ENCODE measurements at regions not wholly inside any gene's neighbourhood (a gene's known extent, or its start where the extent isn't known, plus 50 kb on each side); places are given as distances from the start of the nearest gene placed in this dataset.
"Not testable (repeated sequence)": the region's sequence is repeated elsewhere in the genome, so short reads cannot be mapped to it uniquely, and the experiment has no call there.

DNA sequence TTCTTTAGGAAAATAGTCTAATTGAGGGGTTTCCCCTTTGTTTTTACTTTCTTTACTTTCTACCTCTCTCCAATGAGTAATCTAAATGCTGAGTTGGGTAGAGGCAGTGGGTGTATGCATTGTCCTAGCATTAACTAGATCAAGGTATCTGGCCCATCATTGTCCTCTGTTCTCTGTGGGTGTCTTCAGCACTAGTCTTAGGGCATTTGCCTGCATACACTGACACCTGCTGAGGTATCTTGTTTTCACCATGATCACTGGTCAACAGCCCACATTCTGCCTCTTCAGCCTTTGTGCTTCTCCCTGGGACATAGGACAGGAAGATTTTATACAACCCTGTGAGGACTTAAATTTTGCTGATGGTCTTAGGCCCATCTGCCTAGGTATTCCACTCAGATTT is 371.1 kb downstream of the RAB38 start:
- DNase-seq (ENCODE audit: low read depth) = no peak
- H3K4me3 ChIP-seq (ENCODE audit: low read length) = no peak overlapping the region
- TF ChIP-seq CTCF (IDR thresholded peaks at IDR 0.05; ENCODE audit: insufficient read depth, low read depth, low read length, missing control alignments) = no peak

DNA sequence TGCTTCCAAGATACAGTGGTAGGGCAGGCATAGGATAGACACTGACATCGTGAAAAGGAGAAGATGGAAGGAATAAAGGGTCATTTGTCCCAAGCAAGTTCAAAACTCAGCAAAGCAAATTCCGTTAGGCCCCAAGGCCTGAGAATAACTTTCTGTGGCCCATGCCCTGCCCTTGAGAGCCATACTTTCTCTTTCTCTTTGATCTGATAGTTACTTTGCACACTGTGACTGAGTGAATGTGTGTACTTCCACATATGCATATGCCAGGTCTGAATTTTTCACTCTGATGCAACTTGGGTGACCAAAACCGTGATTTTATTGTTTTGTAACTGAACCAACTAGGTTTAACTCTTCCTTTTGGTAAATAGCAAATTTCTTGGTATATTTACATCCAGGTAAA is 371.5 kb downstream of the RAB38 start:
- DNase-seq (ENCODE audit: low read depth) = no peak
- no peak for TF ChIP-seq CTCF (IDR thresholded peaks at IDR 0.05; ENCODE audit: insufficient read depth, low read depth, low read length, missing control alignments)
- H3K4me3 ChIP-seq (ENCODE audit: low read length) = no peak overlapping the region

DNA sequence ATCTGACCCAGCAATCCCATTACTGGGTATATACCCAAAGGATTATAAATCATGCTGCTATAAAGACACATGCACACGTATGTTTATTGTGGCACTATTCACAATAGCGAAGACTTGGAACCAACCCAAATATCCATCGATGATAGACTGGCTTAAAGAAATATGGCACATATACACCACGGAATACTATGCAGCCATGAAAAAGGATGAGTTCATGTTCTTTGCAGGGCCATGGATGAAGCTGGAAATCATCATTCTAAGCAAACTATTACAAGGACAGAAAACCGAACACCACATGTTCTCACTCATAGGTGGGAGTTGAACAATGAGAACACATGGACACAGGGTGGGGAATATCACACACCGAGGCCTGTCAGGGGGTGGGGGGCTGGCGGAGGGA is 390.4 kb downstream of the RAB38 start:
- DNase-seq (ENCODE audit: low read depth); H3K4me3 ChIP-seq (ENCODE audit: low read length): not testable (repeated sequence)

DNA sequence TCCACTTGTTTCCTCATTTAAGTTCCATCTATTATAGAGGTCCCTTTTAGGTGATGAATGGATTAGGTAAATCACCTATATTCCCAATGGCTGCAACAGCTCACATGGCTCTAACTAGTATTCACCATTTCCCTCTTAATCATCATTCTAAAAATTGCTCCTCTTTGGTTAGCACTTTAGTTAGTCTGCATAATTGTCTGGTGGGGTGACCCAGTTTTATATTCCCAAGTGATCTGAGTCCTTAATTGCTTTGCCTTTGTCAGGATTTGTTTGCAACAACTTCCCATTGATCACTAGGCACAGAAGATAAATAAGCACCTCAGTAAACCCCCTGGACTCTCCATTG is 395.2 kb downstream of the RAB38 start:
- TF ChIP-seq CTCF (IDR thresholded peaks at IDR 0.05; ENCODE audit: insufficient read depth, low read depth, low read length, missing control alignments) = no peak
- no peak for DNase-seq (ENCODE audit: low read depth)
- H3K4me3 ChIP-seq (ENCODE audit: low read length) = no peak overlapping the region

GRCh38 chr11:87779276-87780067 is 395.8 kb downstream of the RAB38 start:
- no peak overlapping the region for H3K4me3 ChIP-seq (ENCODE audit: low read length)
- peak; percentile 38 for DNase-seq (ENCODE audit: low read depth)
- TF ChIP-seq CTCF (IDR thresholded peaks at IDR 0.05; ENCODE audit: insufficient read depth, low read depth, low read length, missing control alignments) = no peak

GRCh38 chr11:87778357-87778756 is 396.9 kb downstream of the RAB38 start:
- H3K4me3 ChIP-seq (ENCODE audit: low read length) = no peak overlapping the region
- peak; percentile 33 for DNase-seq (ENCODE audit: low read depth)
- no peak for TF ChIP-seq CTCF (IDR thresholded peaks at IDR 0.05; ENCODE audit: insufficient read depth, low read depth, low read length, missing control alignments)

DNA sequence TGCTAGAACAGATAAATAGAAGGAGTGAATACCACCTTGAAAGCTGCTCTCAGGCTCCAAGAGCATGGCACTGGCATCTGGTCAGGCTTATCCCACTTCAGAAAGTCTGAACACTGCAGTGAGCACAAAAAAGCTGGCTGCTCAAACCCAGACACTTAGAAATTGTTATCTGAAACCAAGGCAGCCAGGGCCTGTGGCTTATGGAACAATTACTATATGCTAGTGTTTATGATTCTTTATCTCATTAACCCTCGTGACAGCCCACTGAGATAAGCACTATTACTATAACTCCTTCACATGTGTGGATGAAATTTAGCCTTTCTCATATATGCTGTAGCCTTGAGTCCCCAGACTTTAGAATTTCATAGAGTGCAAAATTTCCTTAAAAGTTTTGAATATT is 400.2 kb downstream of the RAB38 start:
- TF ChIP-seq CTCF (IDR thresholded peaks at IDR 0.05; ENCODE audit: insufficient read depth, low read depth, low read length, missing control alignments) = no peak
- H3K4me3 ChIP-seq (ENCODE audit: low read length) = no peak overlapping the region
- no peak for DNase-seq (ENCODE audit: low read depth)
